Urinary bladder (tissue), 3 donors: ENCODE measurements at regions not wholly inside any gene's neighbourhood (a gene's known extent, or its start where the extent isn't known, plus 50 kb on each side); places are given as distances from the start of the nearest gene placed in this dataset.
"Not testable (repeated sequence)": the region's sequence is repeated elsewhere in the genome, so short reads cannot be mapped to it uniquely, and the experiment has no call there.

Experiments
- DNase-seq: peaks from one replicate; pipeline ENCODE4 v3.0.0-alpha.2; 2015; ENCODE audit errors: extremely low spot score
- H3K27ac ChIP-seq: one replicate; pipeline ENCODE4 v1.5.1; 2013; ENCODE audit warnings: low read depth, mild to moderate bottlenecking, moderate library complexity
- H3K36me3 ChIP-seq: one replicate; pipeline ENCODE4 v1.6.1; 2013; ENCODE audit warnings: mild to moderate bottlenecking, moderate library complexity; ENCODE audit not compliant: insufficient read depth
- H3K4me1 ChIP-seq: one replicate; pipeline ENCODE4 v1.6.1; 2013; ENCODE audit warnings: mild to moderate bottlenecking, moderate library complexity; ENCODE audit not compliant: insufficient read depth
- H3K4me3 ChIP-seq: one replicate; pipeline ENCODE4 v1.5.1; 2013; ENCODE audit warnings: low read depth, low read length
- WGBS: extraction: QIAGEN DNeasy Blood & Tissue Kit; methylation state at CpG from one replicate; pipeline ENCODE4 v1.1.7; 2013; 5-methylcytosine and 5-hydroxymethylcytosine counted together
- donor health status: healthy with polysubstance abuse.
- donor health status: healthy.

DNA sequence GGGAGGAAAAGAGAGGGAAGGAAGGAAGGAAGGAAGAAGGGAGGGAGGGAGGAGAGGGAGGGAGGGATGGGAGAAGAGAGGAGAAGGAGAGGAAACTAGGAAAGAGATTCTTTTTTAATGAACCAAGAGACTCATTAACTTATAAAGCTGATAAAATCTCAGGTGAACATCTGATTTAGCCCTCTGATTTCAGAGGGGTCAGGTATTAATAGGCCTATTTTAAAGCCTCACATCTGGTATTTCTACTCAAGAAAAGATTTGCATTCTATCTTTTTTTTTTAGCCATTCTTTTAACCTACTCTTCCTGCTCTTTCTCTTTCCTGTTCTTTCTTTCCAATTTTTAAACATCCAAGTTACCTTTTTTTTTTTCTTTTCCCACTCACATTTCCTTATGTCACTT lies 103.3 kb upstream of the CPEB2 start:
- Histone ChIP-seq H3K27ac (no peak overlapping the region), H3K4me1 (no peaks in the 10 kb centered on the region), H3K4me3 (no peak overlapping the region), H3K36me3 (no peaks in the 10 kb centered on the region)
- DNase-seq, result no peak

DNA sequence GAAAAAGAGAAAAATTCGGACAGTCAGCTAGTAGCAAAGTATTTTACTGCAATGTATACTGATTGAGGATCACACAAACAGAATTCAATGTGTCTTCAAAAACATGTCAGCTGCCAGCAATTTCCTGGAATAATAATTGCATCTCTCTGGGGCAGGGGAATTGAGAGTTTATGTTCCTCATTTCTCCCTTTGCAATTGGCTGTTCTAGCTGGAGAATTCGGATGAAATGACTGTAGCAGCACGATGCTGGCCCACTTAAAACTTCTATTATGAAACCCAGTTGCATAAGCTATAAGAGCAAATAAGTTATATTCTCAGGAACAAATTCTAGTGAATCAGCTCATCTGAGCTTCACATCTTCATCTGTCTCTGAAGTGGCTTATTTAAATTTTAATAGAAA lies 99.9 kb upstream of the CPEB2 start:
- Histone ChIP-seq H3K27ac (no peak overlapping the region), H3K4me1 (no peaks in the 10 kb centered on the region), H3K4me3 (no peak overlapping the region), H3K36me3 (no peaks in the 10 kb centered on the region)
- WGBS, result 74% methylated on average over 3 of the region's 3 CpGs
- DNase-seq, result no peak

GRCh38 chr4:14903321-14903720 lies 99.0 kb upstream of the CPEB2 start:
- Histone ChIP-seq H3K27ac (no peak overlapping the region), H3K4me1 (no peaks in the 10 kb centered on the region), H3K36me3 (no peaks in the 10 kb centered on the region), H3K4me3 (no peak overlapping the region)
- no peak for DNase-seq
- 82% methylated on average over 2 of the region's 2 CpGs for WGBS

DNA sequence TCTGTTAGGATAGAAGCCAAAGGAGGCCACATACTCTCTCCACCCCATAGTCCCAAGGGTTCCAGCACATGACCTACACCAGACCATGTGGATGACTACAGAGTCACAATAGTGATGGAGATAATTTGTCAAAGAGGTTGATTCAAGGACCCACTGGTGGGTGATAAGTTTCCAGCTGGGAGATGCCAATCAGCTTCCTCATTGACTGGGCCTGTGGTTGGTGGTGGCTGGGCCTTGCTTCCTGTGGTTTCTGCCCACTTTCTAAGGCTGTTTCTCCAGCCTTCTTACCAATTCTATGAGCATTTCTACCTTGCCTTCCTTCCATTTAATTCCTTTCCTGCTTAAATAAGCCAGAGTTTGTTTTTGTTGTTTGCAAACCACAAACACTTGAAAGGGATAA lies 95.5 kb upstream of the CPEB2 start:
- Histone ChIP-seq H3K4me3 (no peak overlapping the region), H3K36me3 (no peaks in the 10 kb centered on the region), H3K27ac (no peak overlapping the region), H3K4me1 (no peaks in the 10 kb centered on the region)
- no peak for DNase-seq

- Histone ChIP-seq H3K36me3 (no peaks in the 10 kb centered on the region), H3K4me3 (no peak overlapping the region), H3K4me1 (no peaks in the 10 kb centered on the region), H3K27ac (no peak overlapping the region)
- WGBS, result 64% methylated on average over 3 of the region's 3 CpGs
- no peak for DNase-seq
Observed at GRCh38 chr4:14908635-14909034, 93.6 kb upstream of the CPEB2 start.

DNA sequence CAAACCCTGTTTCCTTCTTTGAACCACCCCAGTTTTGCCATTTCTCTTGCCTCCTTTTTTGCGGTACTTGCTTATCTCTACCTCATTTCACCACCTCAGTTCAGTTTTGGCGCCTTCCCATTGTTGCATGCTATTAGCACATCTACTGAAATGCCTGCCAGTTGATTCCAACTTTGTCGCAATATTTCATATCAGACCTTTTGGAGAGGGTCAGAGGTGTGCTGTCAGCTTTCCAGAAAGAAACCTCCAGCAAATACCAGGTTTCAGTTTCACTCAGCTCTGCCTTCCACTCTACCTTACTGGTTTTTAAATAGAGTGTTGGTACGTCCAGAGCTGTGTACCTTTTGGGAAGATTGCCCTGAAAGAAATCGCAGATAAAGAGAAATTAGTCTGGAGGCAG lies 91.9 kb upstream of the CPEB2 start:
- Histone ChIP-seq H3K4me1 (no peaks in the 10 kb centered on the region), H3K36me3 (no peaks in the 10 kb centered on the region), H3K27ac (no peak overlapping the region), H3K4me3 (no peak overlapping the region)
- 83% methylated on average over 5 of the region's 5 CpGs for WGBS
- no peak for DNase-seq

GRCh38 chr4:14912426-14912825 lies 89.9 kb upstream of the CPEB2 start:
- Histone ChIP-seq H3K36me3 (no peaks in the 10 kb centered on the region), H3K4me3 (no peak overlapping the region), H3K4me1 (no peaks in the 10 kb centered on the region), H3K27ac (no peak overlapping the region)
- no peak for DNase-seq
- 71% methylated on average over 2 of the region's 2 CpGs for WGBS

GRCh38 chr4:14915018-14915417 lies 87.3 kb upstream of the CPEB2 start:
- WGBS, result 85% methylated on average over 2 of the region's 2 CpGs
- no peaks in the 10 kb centered on the region for H3K4me1 ChIP-seq
- H3K27ac ChIP-seq, result no peak overlapping the region
- no peaks in the 10 kb centered on the region for H3K36me3 ChIP-seq
- no peak for DNase-seq
- no peak overlapping the region for H3K4me3 ChIP-seq

DNA sequence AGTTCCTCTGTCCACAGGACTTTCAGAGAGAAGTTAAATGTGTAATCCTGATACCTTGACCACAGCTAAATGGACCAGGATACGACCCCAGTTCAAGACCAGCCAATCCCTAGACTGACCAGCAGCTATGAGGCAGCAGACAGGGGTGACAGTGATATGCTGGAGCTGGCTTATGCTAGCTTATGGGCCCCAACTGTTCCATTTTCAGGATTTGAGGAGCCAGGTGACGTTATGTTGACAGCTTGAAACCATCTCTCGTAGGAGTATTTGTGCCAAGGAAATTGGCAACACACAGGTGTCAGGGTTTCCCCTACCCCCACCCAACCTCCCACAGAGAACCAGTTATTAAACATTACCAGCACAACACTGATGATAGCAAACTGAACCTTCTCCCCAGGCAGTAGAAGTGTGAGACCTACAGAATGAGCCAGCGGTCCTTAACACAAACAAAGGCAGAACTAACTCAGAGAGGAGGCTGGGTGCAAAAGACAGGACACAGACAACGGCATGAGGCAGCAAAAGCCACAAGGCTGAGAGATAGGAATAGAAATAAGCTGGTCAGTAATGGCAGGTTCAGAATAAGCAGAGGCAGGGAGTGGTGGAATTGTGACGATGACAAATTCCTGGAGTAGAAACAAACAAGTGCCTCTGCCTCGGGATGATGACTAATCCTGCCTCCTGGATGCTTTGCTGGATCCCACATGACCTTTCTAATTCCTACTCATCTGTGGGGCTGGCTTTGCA lies 85.6 kb upstream of the CPEB2 start:
- Histone ChIP-seq H3K27ac (no peak overlapping the region), H3K4me1 (no peaks in the 10 kb centered on the region), H3K4me3 (no peak overlapping the region), H3K36me3 (no peaks in the 10 kb centered on the region)
- DNase-seq, result no peak
- 29% methylated on average over 7 of the region's 7 CpGs for WGBS

DNA sequence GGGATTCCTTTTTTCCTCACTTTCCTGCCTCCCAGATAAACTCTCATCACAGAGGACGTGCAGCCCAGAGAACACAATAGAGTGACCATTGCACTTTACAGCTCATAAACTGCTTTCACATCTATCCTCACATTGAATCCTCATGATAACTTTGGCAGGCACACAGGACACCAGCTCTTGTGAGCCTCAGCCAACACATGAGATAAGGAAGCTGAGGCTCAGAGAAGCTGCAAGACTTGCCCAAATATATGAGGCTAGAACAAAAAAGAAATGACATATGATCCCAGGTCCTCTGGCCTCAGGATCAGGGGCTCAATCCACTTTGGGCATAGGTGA lies 85.0 kb upstream of the CPEB2 start:
- Histone ChIP-seq H3K27ac (no peak overlapping the region), H3K4me3 (no peak overlapping the region), H3K4me1 (no peaks in the 10 kb centered on the region), H3K36me3 (no peaks in the 10 kb centered on the region)
- 17% methylated on average over 1 of the region's 1 CpG for WGBS
- no peak for DNase-seq

DNA sequence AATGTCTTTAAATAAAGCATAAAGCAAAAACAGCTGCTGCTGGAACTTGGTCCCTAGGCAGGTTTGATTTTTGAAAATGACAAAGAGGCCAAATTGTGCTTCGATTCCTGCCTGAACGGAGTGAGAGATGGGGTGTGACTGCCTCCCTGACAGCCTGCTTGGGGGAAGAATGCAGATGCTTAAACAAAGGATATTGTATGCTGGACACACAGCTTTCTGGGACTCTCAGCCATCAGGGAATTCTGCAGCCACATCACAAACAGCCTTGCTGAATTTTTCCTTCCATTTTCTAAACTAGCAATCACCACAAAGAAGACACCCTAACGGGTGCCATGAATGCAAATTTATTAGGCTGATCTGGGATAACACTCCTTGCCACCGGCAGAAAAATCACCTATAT lies 83.9 kb upstream of the CPEB2 start:
- Histone ChIP-seq H3K4me3 (no peak overlapping the region), H3K4me1 (no peaks in the 10 kb centered on the region), H3K36me3 (no peaks in the 10 kb centered on the region), H3K27ac (no peak overlapping the region)
- DNase-seq, result no peak
- 39% methylated on average over 4 of the region's 4 CpGs for WGBS

DNA sequence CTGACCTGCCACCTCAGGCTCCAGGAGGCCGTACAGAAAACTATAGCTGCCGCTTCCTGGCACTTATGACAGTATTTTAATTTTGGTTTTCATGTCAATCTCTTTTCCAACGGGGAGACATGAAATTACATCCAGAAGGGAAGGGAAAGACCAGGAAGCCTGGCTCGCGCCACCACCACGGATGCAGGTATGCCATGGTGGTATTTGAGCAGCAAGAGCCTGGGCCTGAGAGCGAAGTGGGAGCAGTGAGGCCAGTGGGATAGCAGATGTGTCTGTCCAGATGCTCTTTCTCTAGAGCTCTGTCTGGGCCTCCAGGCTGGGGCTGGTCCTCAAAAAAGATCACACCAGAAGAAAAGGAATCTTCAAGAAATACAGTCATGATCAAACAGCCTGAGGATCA lies 82.5 kb upstream of the CPEB2 start:
- Histone ChIP-seq H3K27ac (no peak overlapping the region), H3K36me3 (no peaks in the 10 kb centered on the region), H3K4me3 (no peak overlapping the region), H3K4me1 (no peaks in the 10 kb centered on the region)
- no peak for DNase-seq
- 95% methylated on average over 7 of the region's 7 CpGs for WGBS

DNA sequence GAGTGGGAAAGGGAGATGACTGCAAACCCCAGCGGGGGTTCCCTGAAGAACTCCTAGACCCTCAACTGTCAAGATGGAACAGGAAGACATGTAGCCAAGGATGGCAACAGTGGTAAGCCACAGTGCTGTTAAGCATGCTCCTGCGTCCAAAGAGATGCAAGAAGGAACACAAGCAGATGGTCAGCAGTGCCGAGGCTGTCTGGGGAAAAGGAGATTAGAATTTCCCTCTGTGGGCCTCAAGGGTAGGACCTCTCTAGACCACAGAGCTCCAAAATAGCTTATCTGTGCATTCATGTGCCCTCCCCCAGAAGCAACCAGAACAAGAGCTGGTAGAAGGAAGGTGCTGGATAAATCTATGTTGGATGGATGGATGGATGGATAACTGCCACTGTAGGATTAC lies 82.0 kb upstream of the CPEB2 start:
- no peak for DNase-seq
- WGBS, result 85% methylated on average over 3 of the region's 3 CpGs

GRCh38 chr4:14920759-14921320 lies 81.4 kb upstream of the CPEB2 start:
- H3K27ac ChIP-seq, result no peak overlapping the region
- no peaks in the 10 kb centered on the region for H3K36me3 ChIP-seq
- no peak overlapping the region for H3K4me3 ChIP-seq
- DNase-seq, result no peak
- WGBS, result 99% methylated on average over 3 of the region's 3 CpGs
- no peaks in the 10 kb centered on the region for H3K4me1 ChIP-seq

More for the DNA sequence above, 82.0 kb upstream of the CPEB2 start:
- no peak overlapping the region for H3K4me3 ChIP-seq
- H3K36me3 ChIP-seq, result no peaks in the 10 kb centered on the region
- H3K27ac ChIP-seq, result no peak overlapping the region
- no peaks in the 10 kb centered on the region for H3K4me1 ChIP-seq

DNA sequence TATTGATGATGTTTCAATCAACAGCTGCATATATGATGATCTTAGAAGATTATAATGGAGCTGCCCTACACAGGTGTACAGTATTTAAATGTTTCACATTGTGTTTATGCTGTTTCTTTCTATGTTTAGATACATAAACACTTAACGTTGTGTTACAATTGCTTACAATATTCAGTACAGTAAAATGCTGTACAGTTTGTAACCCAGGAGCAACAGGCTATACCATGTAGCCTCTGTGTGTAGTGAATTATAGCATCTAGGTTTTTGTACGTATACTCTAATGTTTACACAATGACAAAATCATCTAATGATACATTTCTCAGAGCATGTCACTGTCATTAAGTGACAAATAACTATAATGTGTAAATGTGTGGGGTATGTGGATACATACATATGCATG lies 80.5 kb upstream of the CPEB2 start:
- 74% methylated on average over 2 of the region's 2 CpGs for WGBS
- H3K36me3 ChIP-seq, H3K4me1 ChIP-seq, H3K27ac ChIP-seq, DNase-seq, H3K4me3 ChIP-seq: not testable (repeated sequence)
